Gastroesophageal sphincter (tissue), 3 donors: ENCODE measurements at regions not wholly inside any gene's neighbourhood (a gene's known extent, or its start where the extent isn't known, plus 50 kb on each side); places are given as distances from the start of the nearest gene placed in this dataset.

Experiments
- CTCF ChIP-seq, 4 experiments: fragments of 200-600 bp in 2 of 4; fragments of 450-650 bp in 2 of 4; sonication (generic) in 1 of 4; IDR thresholded peaks; one replicate each; pipeline ENCODE4 v1.5.1; 2017 to 2019; ENCODE audit warnings: antibody characterized with exemption in 4 of 4, mild to moderate bottlenecking in 2 of 4, moderate library complexity in 2 of 4
- EP300 ChIP-seq: sonication (generic); formaldehyde crosslinking; IDR thresholded peaks from one replicate; pipeline ENCODE4 v1.6.1; 2017; ENCODE audit warnings: antibody characterized with exemption, mild to moderate bottlenecking

- TF ChIP-seq CTCF (IDR thresholded peaks at IDR 0.05) (no peak), EP300 (no peak)
Observed at GRCh38 chr5:102600964-102601363, 102.2 kb upstream of the SLCO6A1 start.
